ENCODE measurements at regions not wholly inside any gene's neighbourhood (a gene's known extent, or its start where the extent isn't known, plus 50 kb on each side); places are given as distances from the start of the nearest gene placed in this dataset.

- no peak for DNase-seq
Observed at GRCh38 chr6:159469443-159469842, 223.6 kb downstream of the SOD2 start.

GRCh38 chr6:159468994-159469393 lies 224.0 kb downstream of the SOD2 start:
- no peak for DNase-seq

GRCh38 chr6:159467473-159468041 lies 225.5 kb downstream of the SOD2 start:
- no peak for DNase-seq

- DNase-seq: no peak
Observed at GRCh38 chr6:159466926-159467325, 226.1 kb downstream of the SOD2 start.

- DNase-seq: no peak
Observed at GRCh38 chr6:159464816-159465215, 228.2 kb downstream of the SOD2 start.

GRCh38 chr6:159463119-159463829 lies 229.8 kb downstream of the SOD2 start:
- DNase-seq: no peak

- DNase-seq: no peak
Observed at GRCh38 chr6:159462431-159462830, 230.6 kb downstream of the SOD2 start.

- no peak for DNase-seq
Observed at GRCh38 chr6:159461998-159462397, 231.0 kb downstream of the SOD2 start.

- no peak for DNase-seq
Observed at GRCh38 chr6:159461266-159461665, 231.8 kb downstream of the SOD2 start.

- no peak for DNase-seq
Observed at GRCh38 chr6:159460476-159460875, 232.6 kb downstream of the SOD2 start.

GRCh38 chr6:159456349-159456748 lies 236.7 kb downstream of the SOD2 start:
- DNase-seq: no peak

GRCh38 chr6:159455700-159456274 lies 237.3 kb downstream of the SOD2 start:
- DNase-seq: no peak

GRCh38 chr6:159450815-159451465 lies 242.1 kb downstream of the SOD2 start:
- DNase-seq: no peak

- no peak for DNase-seq
Observed at GRCh38 chr6:159446340-159446739, 246.7 kb downstream of the SOD2 start.

GRCh38 chr6:159445351-159445750 lies 247.7 kb downstream of the SOD2 start:
- no peak for DNase-seq

GRCh38 chr6:159444056-159444760 lies 248.8 kb downstream of the SOD2 start:
- no peak for DNase-seq

GRCh38 chr6:159443417-159443920 lies 249.6 kb downstream of the SOD2 start:
- DNase-seq: no peak

GRCh38 chr6:159441704-159441981 lies 251.4 kb downstream of the SOD2 start:
- DNase-seq: no peak

- DNase-seq: no peak
Observed at GRCh38 chr6:159440911-159441703, 251.9 kb downstream of the SOD2 start.

- DNase-seq: no peak
Observed at GRCh38 chr6:159440349-159440748, 252.7 kb downstream of the SOD2 start.

- no peak for DNase-seq
Observed at GRCh38 chr6:159439651-159440050, 253.4 kb downstream of the SOD2 start.

- no peak for DNase-seq
Observed at GRCh38 chr6:159438106-159438505, 254.9 kb downstream of the SOD2 start.

GRCh38 chr6:159436581-159436980 lies 256.5 kb downstream of the SOD2 start:
- no peak for DNase-seq
